ENCODE measurements at regions not wholly inside any gene's neighbourhood (a gene's known extent, or its start where the extent isn't known, plus 50 kb on each side); places are given as distances from the start of the nearest gene placed in this dataset.

DNA sequence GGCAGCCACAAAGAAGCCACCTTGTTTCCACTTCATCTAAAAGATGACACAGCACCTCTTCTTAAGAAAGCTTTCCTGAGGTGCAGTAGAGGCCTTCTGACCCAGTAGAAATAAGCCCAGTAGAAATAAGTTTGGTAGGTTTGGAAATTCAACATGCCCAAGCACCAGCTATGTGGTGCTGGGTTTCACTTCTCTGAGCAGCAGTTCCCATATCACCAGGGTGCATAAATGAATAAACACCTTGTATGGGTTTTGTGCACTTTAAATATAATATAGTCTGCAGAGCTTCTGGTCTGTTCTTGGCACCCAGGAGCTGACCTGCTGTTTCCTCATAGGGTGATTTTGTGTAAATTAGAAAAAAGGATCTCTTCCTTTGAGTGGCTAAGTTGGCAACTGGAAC lies 492.4 kb upstream of the SORCS1 start:
- Histone ChIP-seq H3K4me2 (no peak overlapping the region), H3K9me3 (no peaks in the 10 kb centered on the region), H3K4me1 (no peaks in the 10 kb centered on the region), H3K4me3 (no peak overlapping the region), H3K27ac (no peak overlapping the region)
- ATAC-seq (no peak), DNase-seq (ENCODE audit: low read depth in 1 of 2, low spot score in 1 of 2) (no peak), FAIRE-seq (no peak)
- CTCF ChIA-PET, result no interaction called here
- TF ChIP-seq RFX5 (IDR thresholded peaks at IDR 0.05) (no peak), JUN (IDR thresholded peaks at IDR 0.05) (no peak), POLR2A (IDR thresholded peaks at IDR 0.05; ENCODE audit: low read length) (no peak), JUNB (IDR thresholded peaks at IDR 0.05) (no peak)
- POLR2A ChIA-PET, result no interaction called here

DNA sequence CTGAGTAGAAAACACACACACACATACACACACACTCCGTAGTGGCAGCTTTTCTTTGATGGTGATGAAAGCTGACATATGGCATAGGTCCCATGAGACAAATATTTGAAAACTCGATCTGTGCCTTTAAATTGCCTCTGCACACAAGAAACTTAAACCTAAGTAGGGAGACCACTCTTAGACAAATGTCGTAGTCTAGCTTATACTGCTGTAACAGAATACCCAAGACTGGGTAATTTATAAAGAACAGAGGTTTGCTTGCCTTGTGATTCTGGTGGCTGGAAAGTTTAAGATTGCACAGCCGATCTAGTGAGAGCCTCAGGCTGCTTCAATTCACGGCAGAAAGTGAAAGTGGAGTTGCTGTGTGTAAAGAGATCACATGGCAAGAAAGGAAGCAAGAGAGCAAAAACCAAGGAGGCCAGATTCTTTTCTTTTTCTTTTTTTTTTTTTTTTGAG lies 489.4 kb upstream of the SORCS1 start:
- H3K27ac ChIP-seq, result no peak overlapping the region
- WGBS (ENCODE audit: missing lambda C conversion rate), result 1% methylated on average over 5 of the region's 5 CpGs
- no peak for ATAC-seq
- DNase-seq (ENCODE audit: low read depth in 1 of 2, low spot score in 1 of 2), result no peak
- no peak for TF ChIP-seq ZFP36 (IDR thresholded peaks at IDR 0.05; ENCODE audit: borderline replicate concordance, partially characterized antibody)
- TF ChIP-seq PHF8 (IDR thresholded peaks at IDR 0.05; ENCODE audit: borderline replicate concordance, low read depth), result no peak
- TF ChIP-seq MAZ (IDR thresholded peaks at IDR 0.05; ENCODE audit: borderline replicate concordance, low read depth, low read length), result no peak
- no peak for TF ChIP-seq CHD2 (IDR thresholded peaks at IDR 0.05; ENCODE audit: low read length, partially characterized antibody)
- TF ChIP-seq POLR2A (IDR thresholded peaks at IDR 0.05; ENCODE audit: low read length), result no peak
- TF ChIP-seq, protein P1, sequence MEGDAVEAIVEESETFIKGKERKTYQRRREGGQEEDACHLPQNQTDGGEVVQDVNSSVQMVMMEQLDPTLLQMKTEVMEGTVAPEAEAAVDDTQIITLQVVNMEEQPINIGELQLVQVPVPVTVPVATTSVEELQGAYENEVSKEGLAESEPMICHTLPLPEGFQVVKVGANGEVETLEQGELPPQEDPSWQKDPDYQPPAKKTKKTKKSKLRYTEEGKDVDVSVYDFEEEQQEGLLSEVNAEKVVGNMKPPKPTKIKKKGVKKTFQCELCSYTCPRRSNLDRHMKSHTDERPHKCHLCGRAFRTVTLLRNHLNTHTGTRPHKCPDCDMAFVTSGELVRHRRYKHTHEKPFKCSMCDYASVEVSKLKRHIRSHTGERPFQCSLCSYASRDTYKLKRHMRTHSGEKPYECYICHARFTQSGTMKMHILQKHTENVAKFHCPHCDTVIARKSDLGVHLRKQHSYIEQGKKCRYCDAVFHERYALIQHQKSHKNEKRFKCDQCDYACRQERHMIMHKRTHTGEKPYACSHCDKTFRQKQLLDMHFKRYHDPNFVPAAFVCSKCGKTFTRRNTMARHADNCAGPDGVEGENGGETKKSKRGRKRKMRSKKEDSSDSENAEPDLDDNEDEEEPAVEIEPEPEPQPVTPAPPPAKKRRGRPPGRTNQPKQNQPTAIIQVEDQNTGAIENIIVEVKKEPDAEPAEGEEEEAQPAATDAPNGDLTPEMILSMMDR (IDR thresholded peaks at IDR 0.05), result no peak
- TF ChIP-seq RNF2 (IDR thresholded peaks at IDR 0.05; ENCODE audit: borderline replicate concordance, low read depth), result no peak
- no peak for TF ChIP-seq SREBF2 (IDR thresholded peaks at IDR 0.05)
- TF ChIP-seq, protein P2, sequence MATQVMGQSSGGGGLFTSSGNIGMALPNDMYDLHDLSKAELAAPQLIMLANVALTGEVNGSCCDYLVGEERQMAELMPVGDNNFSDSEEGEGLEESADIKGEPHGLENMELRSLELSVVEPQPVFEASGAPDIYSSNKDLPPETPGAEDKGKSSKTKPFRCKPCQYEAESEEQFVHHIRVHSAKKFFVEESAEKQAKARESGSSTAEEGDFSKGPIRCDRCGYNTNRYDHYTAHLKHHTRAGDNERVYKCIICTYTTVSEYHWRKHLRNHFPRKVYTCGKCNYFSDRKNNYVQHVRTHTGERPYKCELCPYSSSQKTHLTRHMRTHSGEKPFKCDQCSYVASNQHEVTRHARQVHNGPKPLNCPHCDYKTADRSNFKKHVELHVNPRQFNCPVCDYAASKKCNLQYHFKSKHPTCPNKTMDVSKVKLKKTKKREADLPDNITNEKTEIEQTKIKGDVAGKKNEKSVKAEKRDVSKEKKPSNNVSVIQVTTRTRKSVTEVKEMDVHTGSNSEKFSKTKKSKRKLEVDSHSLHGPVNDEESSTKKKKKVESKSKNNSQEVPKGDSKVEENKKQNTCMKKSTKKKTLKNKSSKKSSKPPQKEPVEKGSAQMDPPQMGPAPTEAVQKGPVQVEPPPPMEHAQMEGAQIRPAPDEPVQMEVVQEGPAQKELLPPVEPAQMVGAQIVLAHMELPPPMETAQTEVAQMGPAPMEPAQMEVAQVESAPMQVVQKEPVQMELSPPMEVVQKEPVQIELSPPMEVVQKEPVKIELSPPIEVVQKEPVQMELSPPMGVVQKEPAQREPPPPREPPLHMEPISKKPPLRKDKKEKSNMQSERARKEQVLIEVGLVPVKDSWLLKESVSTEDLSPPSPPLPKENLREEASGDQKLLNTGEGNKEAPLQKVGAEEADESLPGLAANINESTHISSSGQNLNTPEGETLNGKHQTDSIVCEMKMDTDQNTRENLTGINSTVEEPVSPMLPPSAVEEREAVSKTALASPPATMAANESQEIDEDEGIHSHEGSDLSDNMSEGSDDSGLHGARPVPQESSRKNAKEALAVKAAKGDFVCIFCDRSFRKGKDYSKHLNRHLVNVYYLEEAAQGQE (IDR thresholded peaks at IDR 0.05), result no peak
- TF ChIP-seq CBX8 (IDR thresholded peaks at IDR 0.05), result no peak
- TF ChIP-seq, protein P3, sequence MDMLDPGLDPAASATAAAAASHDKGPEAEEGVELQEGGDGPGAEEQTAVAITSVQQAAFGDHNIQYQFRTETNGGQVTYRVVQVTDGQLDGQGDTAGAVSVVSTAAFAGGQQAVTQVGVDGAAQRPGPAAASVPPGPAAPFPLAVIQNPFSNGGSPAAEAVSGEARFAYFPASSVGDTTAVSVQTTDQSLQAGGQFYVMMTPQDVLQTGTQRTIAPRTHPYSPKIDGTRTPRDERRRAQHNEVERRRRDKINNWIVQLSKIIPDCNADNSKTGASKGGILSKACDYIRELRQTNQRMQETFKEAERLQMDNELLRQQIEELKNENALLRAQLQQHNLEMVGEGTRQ (IDR thresholded peaks at IDR 0.05), result no peak
- no peak for TF ChIP-seq MYC (IDR thresholded peaks at IDR 0.05; ENCODE audit: borderline replicate concordance, low read length)
- TF ChIP-seq, protein P4, sequence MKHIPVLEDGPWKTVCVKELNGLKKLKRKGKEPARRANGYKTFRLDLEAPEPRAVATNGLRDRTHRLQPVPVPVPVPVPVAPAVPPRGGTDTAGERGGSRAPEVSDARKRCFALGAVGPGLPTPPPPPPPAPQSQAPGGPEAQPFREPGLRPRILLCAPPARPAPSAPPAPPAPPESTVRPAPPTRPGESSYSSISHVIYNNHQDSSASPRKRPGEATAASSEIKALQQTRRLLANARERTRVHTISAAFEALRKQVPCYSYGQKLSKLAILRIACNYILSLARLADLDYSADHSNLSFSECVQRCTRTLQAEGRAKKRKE (CRISPR knock-in tag; IDR thresholded peaks at IDR 0.05; ENCODE audit: low read depth), result no peak
- no peak for TF ChIP-seq JUNB (IDR thresholded peaks at IDR 0.05)
- TF ChIP-seq, protein P5, sequence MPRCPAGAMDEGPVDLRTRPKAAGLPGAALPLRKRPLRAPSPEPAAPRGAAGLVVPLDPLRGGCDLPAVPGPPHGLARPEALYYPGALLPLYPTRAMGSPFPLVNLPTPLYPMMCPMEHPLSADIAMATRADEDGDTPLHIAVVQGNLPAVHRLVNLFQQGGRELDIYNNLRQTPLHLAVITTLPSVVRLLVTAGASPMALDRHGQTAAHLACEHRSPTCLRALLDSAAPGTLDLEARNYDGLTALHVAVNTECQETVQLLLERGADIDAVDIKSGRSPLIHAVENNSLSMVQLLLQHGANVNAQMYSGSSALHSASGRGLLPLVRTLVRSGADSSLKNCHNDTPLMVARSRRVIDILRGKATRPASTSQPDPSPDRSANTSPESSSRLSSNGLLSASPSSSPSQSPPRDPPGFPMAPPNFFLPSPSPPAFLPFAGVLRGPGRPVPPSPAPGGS (IDR thresholded peaks at IDR 0.05), result no peak
- no peak for TF ChIP-seq SMC3 (IDR thresholded peaks at IDR 0.05)
- no peak for TF ChIP-seq RCOR1 (IDR thresholded peaks at IDR 0.05; ENCODE audit: low read depth, low read length)
- no peak overlapping the region for H3K4me3 ChIP-seq
- no peaks in the 10 kb centered on the region for H3K9me3 ChIP-seq
- no peaks in the 10 kb centered on the region for H3K4me1 ChIP-seq
- no peak overlapping the region for H3K4me2 ChIP-seq
- CTCF ChIA-PET, result no interaction called here
- POLR2A ChIA-PET, result no interaction called here
- no peak for FAIRE-seq
